22Rv1 (cell line): ENCODE measurements at regions not wholly inside any gene's neighbourhood (a gene's known extent, or its start where the extent isn't known, plus 50 kb on each side); places are given as distances from the start of the nearest gene placed in this dataset.

ENCODE experiments used
- H3K27ac ChIP-seq: fragments of 450-650 bp; 2 replicates; pipeline ENCODE4 v1.5.1; 2017
- ZFX ChIP-seq: fragments of 450-650 bp; IDR thresholded peaks from 2 replicates; pipeline ENCODE4 v1.6.1; 2017; ENCODE audit warnings: antibody characterized with exemption, borderline replicate concordance
- TF ChIP-seq, protein P1 (sequence below): fragments of 450-650 bp; IDR thresholded peaks from 2 replicates; pipeline ENCODE4 v1.5.1; 2017; ENCODE audit warnings: mild to moderate bottlenecking

DNA sequence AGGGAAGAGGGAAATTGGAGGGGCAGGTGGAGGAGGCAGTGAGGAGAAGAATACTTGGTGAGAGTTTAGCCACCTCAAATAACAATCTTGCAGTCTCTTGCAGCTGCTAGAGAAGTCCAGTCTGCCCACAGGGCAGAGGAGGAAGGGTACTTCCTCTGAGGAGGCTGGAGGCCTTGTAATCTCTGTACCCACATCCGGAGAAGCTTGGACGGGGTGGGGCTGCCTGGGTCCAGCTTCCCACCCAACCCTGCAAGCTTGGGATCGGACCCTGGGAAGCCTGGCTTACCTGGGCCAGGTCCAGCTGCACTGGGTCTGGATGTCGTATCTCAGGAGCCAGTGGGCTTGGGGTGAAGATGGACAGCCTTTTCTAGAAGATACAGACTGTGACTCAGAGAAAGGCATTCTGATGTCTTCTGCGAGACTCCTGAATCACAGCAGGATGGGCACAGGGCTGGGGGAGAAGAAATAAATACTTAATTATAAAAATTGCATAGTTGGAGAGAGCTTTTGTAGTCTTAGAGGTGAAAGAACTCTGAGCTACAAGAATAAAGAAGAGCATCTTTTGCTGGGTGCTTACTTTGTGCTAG is 111.8 kb upstream of the JUN start:
- TF ChIP-seq, protein P1, sequence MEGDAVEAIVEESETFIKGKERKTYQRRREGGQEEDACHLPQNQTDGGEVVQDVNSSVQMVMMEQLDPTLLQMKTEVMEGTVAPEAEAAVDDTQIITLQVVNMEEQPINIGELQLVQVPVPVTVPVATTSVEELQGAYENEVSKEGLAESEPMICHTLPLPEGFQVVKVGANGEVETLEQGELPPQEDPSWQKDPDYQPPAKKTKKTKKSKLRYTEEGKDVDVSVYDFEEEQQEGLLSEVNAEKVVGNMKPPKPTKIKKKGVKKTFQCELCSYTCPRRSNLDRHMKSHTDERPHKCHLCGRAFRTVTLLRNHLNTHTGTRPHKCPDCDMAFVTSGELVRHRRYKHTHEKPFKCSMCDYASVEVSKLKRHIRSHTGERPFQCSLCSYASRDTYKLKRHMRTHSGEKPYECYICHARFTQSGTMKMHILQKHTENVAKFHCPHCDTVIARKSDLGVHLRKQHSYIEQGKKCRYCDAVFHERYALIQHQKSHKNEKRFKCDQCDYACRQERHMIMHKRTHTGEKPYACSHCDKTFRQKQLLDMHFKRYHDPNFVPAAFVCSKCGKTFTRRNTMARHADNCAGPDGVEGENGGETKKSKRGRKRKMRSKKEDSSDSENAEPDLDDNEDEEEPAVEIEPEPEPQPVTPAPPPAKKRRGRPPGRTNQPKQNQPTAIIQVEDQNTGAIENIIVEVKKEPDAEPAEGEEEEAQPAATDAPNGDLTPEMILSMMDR: no peak
- no peak for TF ChIP-seq ZFX
- H3K27ac ChIP-seq: no peak overlapping the region

DNA sequence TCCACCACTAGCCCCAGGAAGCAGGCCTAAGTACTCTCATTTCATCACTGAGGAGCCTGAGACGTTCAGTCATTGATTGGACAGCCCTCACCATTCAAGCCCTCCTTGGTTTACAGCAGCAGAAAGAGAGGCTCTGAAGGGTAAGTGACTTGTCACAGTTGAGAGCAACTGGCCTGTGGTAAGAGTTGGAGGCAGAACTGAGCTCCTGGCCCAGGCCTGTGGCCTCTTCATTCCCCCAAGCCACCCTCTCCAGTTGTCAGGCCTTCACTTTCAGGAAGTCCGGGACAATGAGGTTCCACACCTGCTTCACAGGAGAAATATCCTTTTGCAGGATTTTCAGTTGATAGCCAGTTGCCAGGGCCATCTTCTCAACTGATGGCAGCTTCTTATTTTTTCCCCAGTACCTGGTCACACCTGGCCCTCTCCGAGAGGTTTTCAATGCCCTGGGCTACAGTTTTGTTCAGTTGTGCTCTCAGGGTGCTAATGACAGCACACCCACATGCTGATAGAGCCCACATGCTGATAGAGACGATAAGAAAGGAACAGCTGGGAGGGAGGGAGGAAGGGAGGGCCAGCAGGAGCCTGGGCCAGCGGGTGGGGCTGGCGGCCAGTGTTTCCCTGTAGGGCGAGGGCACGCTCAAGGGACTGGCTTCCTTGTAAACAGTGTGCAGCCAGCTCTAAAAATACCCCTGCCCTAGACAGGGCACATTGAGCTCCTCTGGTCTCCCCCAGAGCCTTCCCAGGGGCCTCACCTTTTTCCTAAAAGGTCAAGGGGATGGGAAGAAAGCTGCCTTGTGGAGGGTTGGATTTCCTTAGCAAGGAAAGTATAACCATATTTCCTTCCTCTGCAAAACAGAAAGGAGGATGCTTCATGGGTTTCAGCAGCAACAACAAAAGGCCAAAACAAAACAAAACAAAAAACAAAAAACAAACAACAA is 112.7 kb upstream of the JUN start:
- H3K27ac ChIP-seq: no peak overlapping the region
- TF ChIP-seq, protein P1: no peak
- TF ChIP-seq ZFX: no peak

DNA sequence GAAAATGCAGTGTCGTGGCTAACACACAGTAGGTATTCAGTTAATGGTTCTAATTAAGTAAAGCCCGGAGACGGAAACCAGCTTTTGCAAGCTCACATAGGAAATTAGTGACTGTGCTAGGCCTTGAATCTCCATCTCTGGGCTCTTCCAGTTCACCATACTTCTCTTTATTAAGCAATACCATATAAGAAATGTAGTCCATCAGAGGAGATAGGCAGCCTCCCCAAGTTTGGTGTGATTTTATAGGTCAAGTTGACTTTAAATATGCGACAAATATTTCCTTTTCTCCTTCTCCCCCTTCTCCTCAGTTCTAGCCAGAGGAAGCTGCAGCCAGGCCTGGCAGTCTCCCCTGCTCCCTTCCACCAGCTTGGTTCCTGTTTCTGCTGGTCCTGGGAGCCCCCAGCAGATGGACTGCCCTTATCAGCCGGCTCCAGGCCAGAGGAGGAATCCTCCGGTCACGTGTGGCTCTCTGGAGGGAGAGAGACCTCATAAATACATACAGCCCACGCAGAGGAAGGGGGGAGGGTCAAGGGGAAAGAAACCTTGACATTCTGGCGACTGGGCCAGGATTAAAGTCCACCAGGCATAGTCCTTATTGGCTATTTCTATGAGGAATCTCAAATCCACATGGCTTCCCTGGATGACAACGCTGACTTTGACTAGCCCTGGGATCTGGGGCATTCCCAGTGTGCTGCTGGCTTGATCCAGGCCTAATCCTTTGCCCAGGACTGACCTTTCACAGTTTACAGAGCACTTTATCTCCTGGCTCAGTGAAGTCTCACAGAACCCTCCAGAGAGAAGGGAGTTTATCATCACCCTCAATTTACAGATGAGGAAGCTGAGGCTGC is 115.1 kb upstream of the JUN start:
- no peak overlapping the region for H3K27ac ChIP-seq
- TF ChIP-seq, protein P1: no peak
- TF ChIP-seq ZFX: no peak

DNA sequence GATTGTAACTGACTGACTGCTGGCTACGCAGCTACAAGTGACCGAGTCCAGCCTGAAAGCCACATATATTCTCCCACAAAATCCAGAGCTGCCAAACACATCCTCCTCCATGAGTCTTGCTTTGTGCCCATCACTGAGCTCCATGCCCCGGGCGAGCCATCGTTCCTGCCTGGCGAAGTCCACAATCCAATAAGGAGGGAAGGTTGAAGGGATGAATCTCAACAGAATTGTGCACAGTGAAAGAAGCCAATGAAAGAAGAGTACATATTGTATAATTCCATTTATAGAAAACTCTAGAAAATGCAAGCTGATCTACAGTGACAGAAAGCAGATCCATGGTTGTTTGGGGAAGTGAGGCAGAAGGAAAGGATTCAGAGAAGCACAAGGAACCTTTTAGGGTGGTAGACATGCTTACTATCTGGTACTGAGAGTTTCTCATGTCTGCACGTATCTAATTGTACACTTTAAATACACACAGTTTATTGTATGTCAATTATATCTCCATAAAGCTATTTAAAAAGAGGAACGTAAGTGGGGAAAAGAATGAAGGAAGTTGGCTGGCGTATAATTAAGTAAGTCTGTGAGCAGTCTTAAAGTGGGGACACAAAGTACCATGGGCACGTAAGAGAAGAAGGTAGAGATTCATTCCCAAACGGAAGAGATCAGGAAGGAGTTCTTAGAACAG is 115.9 kb upstream of the JUN start:
- TF ChIP-seq ZFX: no peak
- TF ChIP-seq, protein P1: no peak
- no peak overlapping the region for H3K27ac ChIP-seq

DNA sequence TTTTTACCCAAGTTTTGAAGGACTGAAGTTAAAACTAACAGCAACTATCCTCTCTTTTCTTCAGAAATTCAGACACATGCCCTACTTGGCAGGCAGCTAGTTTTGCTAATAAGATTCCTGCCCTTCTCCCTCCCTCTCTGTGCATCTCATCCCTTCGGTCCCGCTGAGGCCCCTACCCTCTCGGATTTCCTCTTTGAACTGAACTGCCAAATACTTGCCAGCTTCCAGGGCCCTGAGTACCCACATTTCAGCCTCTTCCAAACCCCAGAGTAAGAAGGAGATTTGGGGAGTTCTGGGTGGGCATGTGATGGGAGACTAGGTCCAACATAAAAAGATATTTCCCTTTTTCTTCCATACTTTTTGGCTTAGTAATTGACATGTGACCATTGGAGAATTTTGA is 116.5 kb upstream of the JUN start:
- TF ChIP-seq, protein P1: no peak
- no peak for TF ChIP-seq ZFX

DNA sequence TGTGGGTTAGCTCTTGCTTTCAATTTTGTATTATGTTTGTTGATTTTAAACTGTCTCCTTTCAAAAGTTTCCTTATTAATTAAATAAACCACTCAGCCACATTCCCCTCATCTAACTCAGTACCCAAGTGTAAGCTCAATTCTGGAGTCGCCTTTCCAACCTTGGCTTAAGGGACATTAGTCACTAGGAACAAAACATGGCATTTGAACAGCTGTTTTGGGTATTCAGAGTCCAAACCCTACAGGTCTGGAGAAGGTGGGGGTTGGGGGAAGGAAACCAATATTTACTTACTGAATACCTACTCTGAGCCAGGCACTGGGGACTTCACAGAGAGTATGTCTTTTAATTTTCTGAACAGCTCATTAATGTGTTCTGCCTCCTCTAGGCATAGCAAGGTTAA is 117.2 kb upstream of the JUN start:
- TF ChIP-seq, protein P1: no peak
- no peak for TF ChIP-seq ZFX
- H3K27ac ChIP-seq: no peak overlapping the region

More for the DNA sequence above, 116.5 kb upstream of the JUN start:
- no peak overlapping the region for H3K27ac ChIP-seq
